ENCODE measurements at regions not wholly inside any gene's neighbourhood (a gene's known extent, or its start where the extent isn't known, plus 50 kb on each side); places are given as distances from the start of the nearest gene placed in this dataset.

DNA sequence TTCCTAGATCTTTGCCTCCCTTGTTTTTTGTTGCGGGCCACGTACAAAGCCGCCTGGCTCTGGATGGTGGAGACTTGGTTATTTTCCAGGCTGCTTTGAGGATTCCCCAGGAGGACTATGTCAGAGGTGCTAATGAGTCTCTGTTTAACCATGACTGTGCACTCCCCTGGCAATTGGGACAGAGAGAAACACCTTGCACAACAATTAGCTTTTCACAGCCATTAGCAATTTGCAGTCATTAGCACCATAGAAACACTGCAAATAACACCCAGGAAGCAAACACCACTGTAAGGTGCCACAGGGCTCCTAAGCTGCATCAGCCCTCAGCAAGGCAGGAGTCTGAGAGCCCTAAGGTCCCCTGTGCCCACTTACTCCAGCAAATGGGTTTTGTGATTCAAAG lies 201.0 kb upstream of the VLDLR start:
- ChIA-PET CTCF (interaction anchor here (0.6 to 1.5 kb wide), 2 partner anchors 200 to 307 kb away, joined by 4 to 6 read pairs; no protein-coding TSS in a partner anchor), POLR2A (no interaction called here)
- Histone ChIP-seq H3K9me3 (ENCODE audit: control insufficient read depth, insufficient read depth, low read depth, low read length) (no peaks in the 10 kb centered on the region), H3K4me1 (ENCODE audit: control insufficient read depth, insufficient read depth, low read length) (peaks cover 12% of the 10 kb centered on the region), H3K27ac (ENCODE audit: extremely low read depth, low read depth, low read length) (no peak overlapping the region), H3K4me3 (ENCODE audit: low read depth, low read length) (no peak overlapping the region), H3K36me3 (ENCODE audit: control insufficient read depth in 2 of 2, insufficient read depth in 1 of 2, low read length in 2 of 2) (no peaks in the 10 kb centered on the region)
- no peak for TF ChIP-seq ZNF140 (tag by site-specific recombination; IDR thresholded peaks at IDR 0.05)
- TF ChIP-seq ZNF521 (tag by site-specific recombination; IDR thresholded peaks at IDR 0.05): no peak
- no peak for TF ChIP-seq ZNF280C (tag by site-specific recombination; IDR thresholded peaks at IDR 0.05)
- no peak for TF ChIP-seq ZNF776 (tag by site-specific recombination; IDR thresholded peaks at IDR 0.05; ENCODE audit: borderline replicate concordance)
- no peak for TF ChIP-seq ZNF529 (tag by site-specific recombination; IDR thresholded peaks at IDR 0.05; ENCODE audit: insufficient replicate concordance)
- TF ChIP-seq ZNF518A (tag by site-specific recombination; conservative IDR thresholded peaks at IDR 0.05; ENCODE audit: low read depth): no peak
- TF ChIP-seq TRIM28 (IDR thresholded peaks at IDR 0.05; ENCODE audit: borderline replicate concordance, low read length): no peak
- TF ChIP-seq ZNF2 (tag by site-specific recombination; IDR thresholded peaks at IDR 0.05): no peak
- TF ChIP-seq ZNF266 (tag by site-specific recombination; IDR thresholded peaks at IDR 0.05; ENCODE audit: low read depth): no peak
- TF ChIP-seq SP2 (tag by site-specific recombination; IDR thresholded peaks at IDR 0.05): no peak

DNA sequence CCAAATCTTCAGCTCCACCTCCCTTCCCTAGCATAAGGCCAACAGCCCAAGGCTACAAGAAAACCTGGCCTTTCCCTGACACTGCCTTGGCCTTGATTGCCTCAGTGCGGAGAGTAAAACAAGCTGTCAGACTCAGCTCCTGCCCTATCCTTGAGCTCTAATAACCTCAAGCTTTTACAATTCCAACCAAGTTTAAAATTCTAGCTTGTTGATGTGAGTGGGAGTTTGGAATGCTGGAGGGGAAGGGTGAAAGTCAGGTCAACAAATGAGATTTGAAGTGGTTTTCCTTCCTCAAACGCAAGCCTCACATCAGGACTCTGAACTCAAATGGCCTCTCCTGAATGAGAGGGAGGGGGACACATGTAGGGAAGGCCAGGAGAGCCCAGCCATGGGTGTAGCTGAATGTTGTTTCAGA lies 197.0 kb upstream of the VLDLR start:
- H3K4me1 ChIP-seq (ENCODE audit: control insufficient read depth, insufficient read depth, low read length): no peaks in the 10 kb centered on the region
- no peaks in the 10 kb centered on the region for H3K36me3 ChIP-seq (ENCODE audit: control insufficient read depth in 2 of 2, insufficient read depth in 1 of 2, low read length in 2 of 2)
- no peaks in the 10 kb centered on the region for H3K9me3 ChIP-seq (ENCODE audit: control insufficient read depth, insufficient read depth, low read depth, low read length)
- CTCF ChIA-PET: interaction anchor here (0.7 kb wide), 1 partner anchor 82 kb away, joined by 3 read pairs; no protein-coding TSS in a partner anchor
- H3K4me3 ChIP-seq (ENCODE audit: low read depth, low read length): no peak overlapping the region
- POLR2A ChIA-PET: no interaction called here
- H3K27ac ChIP-seq (ENCODE audit: extremely low read depth, low read depth, low read length): no peak overlapping the region
- TF ChIP-seq ZNF529 (tag by site-specific recombination; IDR thresholded peaks at IDR 0.05; ENCODE audit: insufficient replicate concordance) (no peak), ZNF558 (tag by site-specific recombination; IDR thresholded peaks at IDR 0.05) (no peak), ZNF184 (tag by site-specific recombination; IDR thresholded peaks at IDR 0.05) (no peak), OSR2 (tag by site-specific recombination; IDR thresholded peaks at IDR 0.05) (no peak), KLF9 (tag by site-specific recombination; IDR thresholded peaks at IDR 0.05; ENCODE audit: low read depth) (no peak), IKZF3 (tag by site-specific recombination; IDR thresholded peaks at IDR 0.05) (no peak)
- TF ChIP-seq, protein P1, sequence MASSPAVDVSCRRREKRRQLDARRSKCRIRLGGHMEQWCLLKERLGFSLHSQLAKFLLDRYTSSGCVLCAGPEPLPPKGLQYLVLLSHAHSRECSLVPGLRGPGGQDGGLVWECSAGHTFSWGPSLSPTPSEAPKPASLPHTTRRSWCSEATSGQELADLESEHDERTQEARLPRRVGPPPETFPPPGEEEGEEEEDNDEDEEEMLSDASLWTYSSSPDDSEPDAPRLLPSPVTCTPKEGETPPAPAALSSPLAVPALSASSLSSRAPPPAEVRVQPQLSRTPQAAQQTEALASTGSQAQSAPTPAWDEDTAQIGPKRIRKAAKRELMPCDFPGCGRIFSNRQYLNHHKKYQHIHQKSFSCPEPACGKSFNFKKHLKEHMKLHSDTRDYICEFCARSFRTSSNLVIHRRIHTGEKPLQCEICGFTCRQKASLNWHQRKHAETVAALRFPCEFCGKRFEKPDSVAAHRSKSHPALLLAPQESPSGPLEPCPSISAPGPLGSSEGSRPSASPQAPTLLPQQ (tag by site-specific recombination; IDR thresholded peaks at IDR 0.05): no peak
